ENCODE measurements at regions not wholly inside any gene's neighbourhood (a gene's known extent, or its start where the extent isn't known, plus 50 kb on each side); places are given as distances from the start of the nearest gene placed in this dataset.

- no peak for DNase-seq (ENCODE audit: low read depth in 2 of 2)
- TF ChIP-seq, protein P1, sequence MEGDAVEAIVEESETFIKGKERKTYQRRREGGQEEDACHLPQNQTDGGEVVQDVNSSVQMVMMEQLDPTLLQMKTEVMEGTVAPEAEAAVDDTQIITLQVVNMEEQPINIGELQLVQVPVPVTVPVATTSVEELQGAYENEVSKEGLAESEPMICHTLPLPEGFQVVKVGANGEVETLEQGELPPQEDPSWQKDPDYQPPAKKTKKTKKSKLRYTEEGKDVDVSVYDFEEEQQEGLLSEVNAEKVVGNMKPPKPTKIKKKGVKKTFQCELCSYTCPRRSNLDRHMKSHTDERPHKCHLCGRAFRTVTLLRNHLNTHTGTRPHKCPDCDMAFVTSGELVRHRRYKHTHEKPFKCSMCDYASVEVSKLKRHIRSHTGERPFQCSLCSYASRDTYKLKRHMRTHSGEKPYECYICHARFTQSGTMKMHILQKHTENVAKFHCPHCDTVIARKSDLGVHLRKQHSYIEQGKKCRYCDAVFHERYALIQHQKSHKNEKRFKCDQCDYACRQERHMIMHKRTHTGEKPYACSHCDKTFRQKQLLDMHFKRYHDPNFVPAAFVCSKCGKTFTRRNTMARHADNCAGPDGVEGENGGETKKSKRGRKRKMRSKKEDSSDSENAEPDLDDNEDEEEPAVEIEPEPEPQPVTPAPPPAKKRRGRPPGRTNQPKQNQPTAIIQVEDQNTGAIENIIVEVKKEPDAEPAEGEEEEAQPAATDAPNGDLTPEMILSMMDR (IDR thresholded peaks at IDR 0.05; ENCODE audit: low read depth, low read length) = no peak
Measured at GRCh38 chr9:106383072-106383471, 479.9 kb upstream of the ZNF462 start.

GRCh38 chr9:106387965-106388364, 475.0 kb upstream of the ZNF462 start:
- TF ChIP-seq, protein P1 (IDR thresholded peaks at IDR 0.05; ENCODE audit: low read depth, low read length) = no peak
- no peak overlapping the region for H3K4me3 ChIP-seq (replicated peaks in 1 of 2; ENCODE audit: low read depth in 2 of 2, low read length in 2 of 2)
- DNase-seq (ENCODE audit: low read depth in 2 of 2) = no peak

More at GRCh38 chr9:106383072-106383471, 479.9 kb upstream of the ZNF462 start:
- no peak overlapping the region for H3K4me3 ChIP-seq (replicated peaks in 1 of 2; ENCODE audit: low read depth in 2 of 2, low read length in 2 of 2)

GRCh38 chr9:106393226-106393625, 469.7 kb upstream of the ZNF462 start:
- no peak for DNase-seq (ENCODE audit: low read depth in 2 of 2)
- no peak overlapping the region for H3K4me3 ChIP-seq (replicated peaks in 1 of 2; ENCODE audit: low read depth in 2 of 2, low read length in 2 of 2)
- TF ChIP-seq, protein P1 (IDR thresholded peaks at IDR 0.05; ENCODE audit: low read depth, low read length) = no peak

DNA sequence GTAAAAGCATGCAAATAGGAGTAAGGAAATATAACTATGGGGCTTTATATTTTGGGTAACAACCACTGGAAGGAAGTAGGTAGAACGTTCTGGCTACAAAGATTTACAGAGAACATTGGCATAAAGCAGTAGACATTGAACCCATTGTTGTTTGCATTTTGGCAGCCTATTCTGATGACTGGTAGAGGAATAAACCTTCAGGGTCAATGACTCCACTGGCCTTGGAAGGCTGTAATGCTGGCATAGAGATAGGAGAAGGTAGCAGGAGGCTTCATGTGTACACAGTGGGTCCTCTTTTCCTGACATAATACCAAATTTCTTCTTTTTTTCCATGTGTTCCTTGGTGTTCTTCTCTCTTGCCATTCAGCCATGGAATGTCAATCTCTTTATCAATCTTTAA, 462.8 kb upstream of the ZNF462 start:
- no peak overlapping the region for H3K4me3 ChIP-seq (replicated peaks in 1 of 2; ENCODE audit: low read depth in 2 of 2, low read length in 2 of 2)
- TF ChIP-seq, protein P1 (IDR thresholded peaks at IDR 0.05; ENCODE audit: low read depth, low read length) = no peak
- DNase-seq (ENCODE audit: low read depth in 2 of 2) = no peak

DNA sequence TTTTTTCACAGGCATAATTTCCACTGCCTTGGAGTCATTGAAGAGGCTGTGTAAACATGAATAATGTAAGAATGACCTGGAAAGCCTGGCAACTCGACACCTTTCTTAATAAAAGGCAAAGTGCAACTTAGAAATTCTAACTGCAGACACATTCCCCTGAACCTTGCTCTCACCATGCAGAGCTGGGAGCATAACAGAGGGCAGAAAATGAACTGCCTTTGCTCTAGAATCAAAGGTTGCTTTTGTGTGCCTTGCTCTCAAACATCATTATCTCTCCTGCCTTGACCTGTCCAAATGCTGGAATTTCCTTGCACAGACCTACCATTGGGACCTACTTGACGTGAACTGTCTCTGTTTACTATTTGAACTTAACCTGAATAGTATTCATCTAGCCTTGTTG, 462.0 kb upstream of the ZNF462 start:
- H3K4me3 ChIP-seq (replicated peaks in 1 of 2; ENCODE audit: low read depth in 2 of 2, low read length in 2 of 2) = no peak overlapping the region
- DNase-seq (ENCODE audit: low read depth in 2 of 2) = no peak
- TF ChIP-seq, protein P1 (IDR thresholded peaks at IDR 0.05; ENCODE audit: low read depth, low read length) = no peak

DNA sequence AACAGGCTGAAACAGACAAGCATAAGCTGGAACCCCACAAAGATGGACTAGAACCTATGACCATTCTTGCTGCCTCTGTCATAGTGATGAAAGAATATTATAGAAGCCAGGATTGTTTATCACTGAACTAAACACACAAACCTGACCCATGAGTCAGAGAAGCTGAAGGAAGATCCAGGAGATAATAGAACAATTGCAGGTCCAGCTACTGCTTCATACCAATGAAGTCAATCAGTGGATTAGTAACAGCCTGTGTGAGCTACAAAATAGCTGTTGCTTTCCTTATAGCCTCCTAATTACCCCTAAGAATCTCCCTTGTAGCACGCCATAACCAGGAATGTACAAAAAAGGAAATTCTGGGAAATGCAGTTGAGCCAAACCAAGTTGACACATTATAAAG, 459.9 kb upstream of the ZNF462 start:
- DNase-seq (ENCODE audit: low read depth in 2 of 2) = peak in 1 of 2 donors; percentile 1
- no peak overlapping the region for H3K4me3 ChIP-seq (replicated peaks in 1 of 2; ENCODE audit: low read depth in 2 of 2, low read length in 2 of 2)
- TF ChIP-seq, protein P1 (IDR thresholded peaks at IDR 0.05; ENCODE audit: low read depth, low read length) = no peak

- H3K4me3 ChIP-seq (replicated peaks in 1 of 2; ENCODE audit: low read depth in 2 of 2, low read length in 2 of 2) = no peak overlapping the region
- TF ChIP-seq, protein P1 (IDR thresholded peaks at IDR 0.05; ENCODE audit: low read depth, low read length) = no peak
- no peak for DNase-seq (ENCODE audit: low read depth in 2 of 2)
Measured at GRCh38 chr9:106404137-106404536, 458.8 kb upstream of the ZNF462 start.

Data from cardiac fibroblast (primary cell).